HG03432 (cell line): ENCODE measurements at regions not wholly inside any gene's neighbourhood (a gene's known extent, or its start where the extent isn't known, plus 50 kb on each side); places are given as distances from the start of the nearest gene placed in this dataset.

Experiments
- ATAC-seq: cut with Tn5 transposase; IDR thresholded peaks from one replicate; pipeline ENCODE4 v1.9.1; 2021; ENCODE audit warnings: mild to moderate bottlenecking, moderate library complexity; ENCODE audit not compliant: unreplicated experiment

DNA sequence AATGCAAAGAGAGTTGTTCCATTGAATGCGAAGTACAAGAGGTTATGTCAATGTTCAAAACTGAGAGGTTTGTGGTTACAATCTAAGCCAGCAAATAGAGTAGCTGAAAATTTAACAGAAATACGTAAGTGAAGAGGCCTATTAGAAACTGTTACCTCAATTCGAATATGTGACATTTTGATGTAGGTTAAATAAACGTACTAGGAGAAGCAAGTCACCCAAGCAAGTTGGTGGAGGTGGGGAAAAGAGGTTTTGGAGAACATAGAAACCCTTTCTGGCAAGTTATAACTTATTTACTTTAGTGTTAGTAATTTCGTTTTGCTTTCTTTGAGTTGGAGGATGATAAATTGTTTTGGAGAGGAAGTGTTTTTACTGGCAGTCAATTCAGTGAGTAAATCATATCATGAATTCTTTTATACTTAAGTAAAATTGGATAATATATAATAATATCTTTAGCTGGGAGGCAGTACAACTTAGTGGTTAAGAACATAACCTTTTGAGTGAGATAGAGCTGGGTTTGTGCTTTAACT lies 91.2 kb upstream of the NAALADL2 start:
- no peak for ATAC-seq

GRCh38 chr3:174769171-174769570 lies 90.0 kb upstream of the NAALADL2 start:
- no peak for ATAC-seq

GRCh38 chr3:174775603-174776002 lies 83.5 kb upstream of the NAALADL2 start:
- ATAC-seq: no peak

DNA sequence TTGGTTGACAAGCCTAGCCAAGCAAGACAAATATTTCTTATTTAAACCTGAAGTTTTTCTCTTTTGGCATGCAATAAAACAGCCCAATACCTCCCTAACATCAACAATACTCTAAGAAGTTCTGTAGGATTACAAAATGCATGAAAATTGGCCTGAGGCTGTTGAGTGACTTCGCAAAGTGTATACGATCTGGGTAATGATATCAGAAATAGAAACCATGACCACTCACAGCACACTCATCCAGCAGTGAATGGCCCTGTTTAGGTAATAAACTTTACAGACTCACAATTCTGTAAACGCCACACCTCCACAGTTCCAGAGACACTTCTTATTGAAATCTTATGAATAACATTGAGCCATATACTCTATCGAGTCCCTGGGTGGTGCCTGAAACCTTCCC lies 83.0 kb upstream of the NAALADL2 start:
- ATAC-seq: no peak

- no peak for ATAC-seq
Observed at GRCh38 chr3:174776636-174777035, 82.5 kb upstream of the NAALADL2 start.

DNA sequence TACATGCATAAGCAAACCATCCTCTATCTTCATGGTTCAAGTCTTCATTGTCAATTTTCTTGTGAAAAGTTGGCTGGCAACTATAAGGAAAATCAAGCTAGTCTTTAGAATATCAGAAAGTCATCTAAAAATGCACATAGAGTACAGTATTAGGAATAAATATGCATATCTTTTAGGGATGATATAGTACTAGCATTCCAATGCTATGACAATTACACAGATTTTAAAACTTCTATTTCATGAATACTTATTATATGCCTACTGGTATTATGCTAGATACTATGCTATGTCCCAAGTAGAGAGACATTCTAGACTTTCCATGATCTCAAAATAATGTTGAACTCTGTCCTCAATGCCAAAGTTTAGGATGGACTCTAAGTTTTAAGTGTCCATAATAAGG lies 81.3 kb upstream of the NAALADL2 start:
- no peak for ATAC-seq

DNA sequence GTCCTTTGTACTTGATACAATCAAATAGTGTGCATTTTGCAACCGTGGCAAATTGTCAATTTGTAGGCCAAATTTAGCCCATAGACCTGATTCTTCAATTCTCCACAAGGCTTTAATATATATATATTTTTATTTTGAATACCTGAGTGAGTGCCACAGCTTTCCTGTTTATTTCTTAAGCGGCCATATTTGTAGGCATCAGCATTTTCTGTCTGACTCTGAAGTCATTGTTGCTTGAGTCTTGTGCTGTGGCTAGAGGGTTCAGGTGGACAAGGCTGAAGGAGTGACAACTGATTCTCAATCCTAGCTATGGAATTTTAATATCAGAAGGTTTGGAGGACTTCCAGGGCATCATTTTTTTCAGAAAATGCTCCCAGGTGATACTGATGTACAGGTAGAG lies 75.6 kb upstream of the NAALADL2 start:
- no peak for ATAC-seq

GRCh38 chr3:174784206-174784934 lies 74.8 kb upstream of the NAALADL2 start:
- ATAC-seq: no peak

DNA sequence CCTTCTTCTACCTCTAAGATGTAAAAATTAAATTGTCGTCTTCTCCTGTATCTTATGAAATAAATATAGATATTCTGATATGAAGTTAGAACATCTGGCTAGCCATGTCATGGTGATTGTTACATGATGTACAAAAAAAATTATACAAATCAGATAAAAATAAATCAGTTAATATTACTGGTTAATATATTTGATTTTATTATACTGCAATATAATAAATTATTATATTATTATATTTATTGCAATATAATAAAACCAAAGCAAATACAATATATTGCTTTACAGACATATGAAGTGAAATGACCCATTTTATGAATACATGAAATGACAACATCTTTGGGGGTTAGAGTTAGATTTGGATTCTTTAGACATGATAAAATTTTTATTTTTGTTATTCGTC lies 72.3 kb upstream of the NAALADL2 start:
- ATAC-seq: no peak

DNA sequence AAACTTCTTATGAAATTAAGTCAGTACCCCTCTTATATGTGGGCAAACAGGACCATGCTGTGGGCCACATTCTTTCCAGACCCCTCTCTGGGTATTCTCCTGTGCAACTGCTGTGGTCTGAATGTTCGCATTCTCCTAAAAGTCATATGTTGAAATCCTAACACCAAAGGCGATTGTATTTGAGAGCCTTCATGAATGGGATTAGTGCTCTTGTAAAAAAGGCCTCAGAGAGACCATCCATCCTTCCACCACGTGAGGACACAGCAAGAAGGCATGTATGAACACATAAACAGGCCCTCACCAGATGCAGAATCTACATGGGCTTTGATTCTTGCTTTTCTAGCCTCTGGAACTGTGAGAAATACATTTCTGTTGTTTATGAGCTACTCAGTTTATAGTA lies 68.0 kb upstream of the NAALADL2 start:
- no peak for ATAC-seq

DNA sequence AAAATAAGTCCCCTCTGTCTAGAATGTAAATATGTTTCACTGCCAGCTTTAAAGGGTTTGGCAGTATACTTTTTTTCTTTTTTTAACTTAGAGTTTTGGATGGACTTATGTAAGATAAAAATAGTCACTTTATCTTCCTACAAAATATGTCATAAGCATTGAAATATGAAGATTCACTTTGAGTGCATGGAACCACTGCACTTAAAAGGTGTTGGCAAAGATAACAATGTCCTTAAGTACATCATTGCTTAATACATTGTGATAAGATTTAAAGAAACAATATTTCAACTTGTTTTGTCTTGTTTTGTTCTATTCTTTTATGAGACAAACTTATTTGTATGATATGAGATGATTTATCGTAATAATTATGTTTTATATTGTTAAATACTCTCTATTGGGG lies 66.3 kb upstream of the NAALADL2 start:
- no peak for ATAC-seq
